Left lung (tissue), 4 donors: ENCODE measurements at regions not wholly inside any gene's neighbourhood (a gene's known extent, or its start where the extent isn't known, plus 50 kb on each side); places are given as distances from the start of the nearest gene placed in this dataset.

ENCODE experiments used
- ATAC-seq: fragments of 200-7000 bp; cut with Tn5 transposase; one replicate; pipeline ENCODE4 v1.9.1; 2020; ENCODE audit warnings: moderate library complexity
- DNase-seq, 4 donors: peaks; one replicate each; pipeline ENCODE4 v3.0.0-alpha.2; 2013 to 2020
- H3K27ac ChIP-seq, 2 donors: fragments of 200-600 bp; sonication (generic) in 1 of 2; one replicate each; pipeline versions ENCODE4 v1.5.0 to v1.8.0; 2020 to 2021
- H3K27me3 ChIP-seq, 2 donors: fragments of 200-600 bp; sonication (generic) in 1 of 2; one replicate each; pipeline versions ENCODE4 v1.5.0 to v1.8.0; 2020 to 2021
- H3K36me3 ChIP-seq, 2 donors: fragments of 200-600 bp; sonication (generic) in 1 of 2; one replicate each; pipeline versions ENCODE4 v1.5.0 to v1.8.0; 2020 to 2021
- H3K4me1 ChIP-seq, 2 donors: fragments of 200-600 bp; one replicate each; pipeline ENCODE4 v1.8.0; 2021
- H3K4me3 ChIP-seq, 2 donors: fragments of 200-600 bp; sonication (generic) in 1 of 2; one replicate each; pipeline versions ENCODE4 v1.5.0 to v1.8.0; 2020 to 2021; ENCODE audit warnings: mild to moderate bottlenecking in 1 of 2
- H3K9me3 ChIP-seq, 2 donors: fragments of 200-600 bp; sonication (generic) in 1 of 2; one replicate each; pipeline versions ENCODE4 v1.5.0 to v1.8.0; 2020 to 2021
- intact Hi-C, 2 donors: fragments of 100-400 bp; cut with DNase I; formaldehyde crosslinking; loops; one replicate each; pipeline versions ENCODE4 v1.11.2 to v1.14.2; 2022
- TF ChIP-seq, protein P1 (sequence below), 2 donors: fragments of 200-600 bp; sonication (generic) in 1 of 2; IDR thresholded peaks; one replicate each; pipeline versions ENCODE4 v1.5.0 to v1.8.0; 2021; ENCODE audit warnings: antibody characterized with exemption in 2 of 2
- donor health status: DM: no; HTN: yes; CAD: no.
- donor health status: DM: no; HTN: no; CAD: no.

DNA sequence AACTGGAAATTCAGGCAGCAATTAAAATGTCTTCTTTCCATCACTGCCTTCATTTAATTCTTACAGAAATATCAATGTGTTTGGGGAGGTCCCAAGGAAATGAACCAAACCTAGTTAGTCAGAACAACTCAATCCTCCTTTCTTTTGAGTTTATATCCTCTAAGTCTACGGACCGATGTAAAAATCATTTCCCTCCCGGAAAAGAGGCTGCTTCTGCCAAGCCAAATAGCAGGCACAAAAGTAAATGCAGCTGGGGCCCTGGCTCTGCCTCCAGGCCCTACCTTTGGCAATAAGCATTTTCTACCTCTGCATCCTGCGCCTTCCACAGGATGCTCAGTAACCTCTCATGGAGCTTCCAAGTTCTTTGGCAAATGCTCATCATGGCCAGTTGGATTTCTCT lies 122.5 kb upstream of the COL8A1 start:
- no peaks in the 10 kb centered on the region for H3K27me3 ChIP-seq
- DNase-seq (no peak), ATAC-seq (no peak)
- TF ChIP-seq, protein P1, sequence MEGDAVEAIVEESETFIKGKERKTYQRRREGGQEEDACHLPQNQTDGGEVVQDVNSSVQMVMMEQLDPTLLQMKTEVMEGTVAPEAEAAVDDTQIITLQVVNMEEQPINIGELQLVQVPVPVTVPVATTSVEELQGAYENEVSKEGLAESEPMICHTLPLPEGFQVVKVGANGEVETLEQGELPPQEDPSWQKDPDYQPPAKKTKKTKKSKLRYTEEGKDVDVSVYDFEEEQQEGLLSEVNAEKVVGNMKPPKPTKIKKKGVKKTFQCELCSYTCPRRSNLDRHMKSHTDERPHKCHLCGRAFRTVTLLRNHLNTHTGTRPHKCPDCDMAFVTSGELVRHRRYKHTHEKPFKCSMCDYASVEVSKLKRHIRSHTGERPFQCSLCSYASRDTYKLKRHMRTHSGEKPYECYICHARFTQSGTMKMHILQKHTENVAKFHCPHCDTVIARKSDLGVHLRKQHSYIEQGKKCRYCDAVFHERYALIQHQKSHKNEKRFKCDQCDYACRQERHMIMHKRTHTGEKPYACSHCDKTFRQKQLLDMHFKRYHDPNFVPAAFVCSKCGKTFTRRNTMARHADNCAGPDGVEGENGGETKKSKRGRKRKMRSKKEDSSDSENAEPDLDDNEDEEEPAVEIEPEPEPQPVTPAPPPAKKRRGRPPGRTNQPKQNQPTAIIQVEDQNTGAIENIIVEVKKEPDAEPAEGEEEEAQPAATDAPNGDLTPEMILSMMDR (IDR thresholded peaks at IDR 0.05): no peak
- H3K36me3 ChIP-seq: no peaks in the 10 kb centered on the region
- no peak overlapping the region for H3K27ac ChIP-seq
- H3K9me3 ChIP-seq: no peaks in the 10 kb centered on the region
- H3K4me1 ChIP-seq: no peaks in the 10 kb centered on the region
- H3K4me3 ChIP-seq: no peak overlapping the region
- intact Hi-C loops: no loop called here

DNA sequence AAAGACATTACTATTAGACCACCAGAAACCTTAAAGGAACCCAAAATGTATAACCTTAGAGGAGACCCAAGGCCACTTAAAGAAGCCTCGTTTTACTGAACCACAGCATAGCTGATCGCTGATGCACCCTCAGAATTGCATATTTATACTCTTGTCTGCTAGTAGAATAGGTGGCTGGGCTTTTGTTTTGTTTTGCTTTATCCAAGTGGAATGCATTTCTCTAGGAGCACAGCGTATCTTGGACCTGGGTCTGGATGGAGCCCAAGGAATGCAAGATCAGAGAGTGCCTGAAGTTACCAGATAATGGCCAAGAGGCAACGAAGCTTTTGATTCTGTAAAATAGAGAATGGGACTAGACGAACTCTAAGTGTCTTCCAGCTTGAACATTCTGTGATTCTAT lies 129.2 kb upstream of the COL8A1 start:
- intact Hi-C loops: no loop called here
- no peak for ATAC-seq
- TF ChIP-seq, protein P1 (IDR thresholded peaks at IDR 0.05): no peak

DNA sequence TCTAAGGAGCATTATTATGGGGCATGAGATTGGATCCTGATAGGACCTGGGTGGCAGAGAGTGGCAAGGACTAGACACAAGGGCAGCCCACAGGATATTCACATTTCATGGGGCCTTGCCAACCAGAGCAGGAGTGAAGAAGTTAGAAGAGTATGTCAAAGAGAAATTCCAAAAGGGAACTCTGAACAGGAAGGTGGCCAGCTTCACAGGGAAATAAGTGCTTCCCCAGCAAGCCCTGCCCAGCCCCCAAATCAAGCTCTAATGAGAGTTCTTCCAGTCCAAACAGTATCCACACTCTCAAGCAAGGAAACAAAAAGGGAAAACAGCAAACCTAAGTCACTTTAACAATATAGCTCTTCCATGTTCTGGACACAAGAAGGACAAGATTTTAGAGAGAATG lies 130.2 kb upstream of the COL8A1 start:
- TF ChIP-seq, protein P1 (IDR thresholded peaks at IDR 0.05): no peak
- Histone ChIP-seq H3K9me3 (no peaks in the 10 kb centered on the region), H3K27ac (no peak overlapping the region), H3K36me3 (no peaks in the 10 kb centered on the region), H3K4me1 (peaks cover 10 to 11% of the 10 kb centered on the region in 2 donors), H3K4me3 (no peak overlapping the region), H3K27me3 (no peaks in the 10 kb centered on the region)
- intact Hi-C loops: no loop called here
- DNase-seq (no peak), ATAC-seq (no peak)

More for the DNA sequence above, 129.2 kb upstream of the COL8A1 start:
- Histone ChIP-seq H3K27me3 (no peaks in the 10 kb centered on the region), H3K9me3 (no peaks in the 10 kb centered on the region), H3K27ac (no peak overlapping the region), H3K4me1 (peaks cover 0 to 6% of the 10 kb centered on the region in 2 donors), H3K36me3 (no peaks in the 10 kb centered on the region), H3K4me3 (no peak overlapping the region)
- no peak for DNase-seq

DNA sequence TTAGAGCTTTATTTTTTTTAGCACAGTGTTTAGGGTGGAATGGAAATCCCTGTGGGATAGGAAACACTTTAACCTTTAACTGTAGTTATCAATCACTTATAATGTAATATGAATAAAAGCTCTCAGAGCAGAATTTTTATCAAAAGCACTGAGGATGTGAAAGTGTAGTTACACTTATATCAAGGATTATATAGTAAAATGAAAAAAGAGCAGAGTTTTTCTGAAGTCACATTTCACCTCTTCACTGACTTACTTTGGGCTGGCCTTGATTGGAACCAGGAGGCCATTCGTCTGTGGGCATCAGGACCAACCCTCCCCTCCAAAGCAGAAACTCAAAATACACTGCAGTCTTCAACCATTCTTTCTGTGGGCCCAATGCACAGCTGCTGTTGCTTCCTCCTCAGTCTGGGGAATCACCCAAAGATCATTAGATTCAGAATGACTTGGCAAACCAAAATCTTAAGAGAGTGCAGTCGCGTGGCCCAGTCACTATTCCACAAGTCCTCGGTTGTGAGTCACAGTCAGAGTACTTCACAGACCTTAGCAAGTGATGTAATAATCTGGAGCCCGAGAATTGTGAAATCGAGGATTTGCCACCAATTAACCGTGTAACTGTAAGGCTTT lies 132.6 kb upstream of the COL8A1 start:
- Histone ChIP-seq H3K27ac (peak overlapping the region; percentile 1 to 42), H3K4me1 (peaks cover 12 to 16% of the 10 kb centered on the region in 2 donors), H3K9me3 (no peaks in the 10 kb centered on the region), H3K36me3 (no peaks in the 10 kb centered on the region), H3K4me3 (no peak overlapping the region), H3K27me3 (no peaks in the 10 kb centered on the region)
- intact Hi-C loops: no loop called here
- DNase-seq (peak in 1 of 4 donors; percentile 56), ATAC-seq (peak; percentile 85)
- TF ChIP-seq, protein P1 (IDR thresholded peaks at IDR 0.05): no peak

DNA sequence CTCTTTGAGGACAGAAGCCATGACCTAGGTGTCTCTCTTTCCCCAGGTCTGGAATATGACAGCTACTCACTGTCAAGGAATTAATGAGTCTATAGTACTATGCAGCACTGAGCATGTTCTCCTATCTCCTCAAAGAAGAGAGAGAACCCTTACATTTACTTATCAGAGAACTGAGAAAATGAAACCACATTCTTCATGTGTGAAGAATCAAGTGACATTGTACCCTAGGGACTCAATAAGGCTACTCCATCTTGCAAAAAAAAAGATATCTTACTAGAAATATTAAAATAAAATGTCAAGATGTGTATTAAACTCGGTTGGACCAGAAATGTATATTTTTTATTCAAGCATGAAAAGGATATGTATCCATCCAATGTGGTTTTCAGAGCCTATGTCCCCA lies 133.2 kb upstream of the COL8A1 start:
- Histone ChIP-seq H3K9me3 (no peaks in the 10 kb centered on the region), H3K4me1 (peaks cover 12 to 16% of the 10 kb centered on the region in 2 donors), H3K36me3 (no peaks in the 10 kb centered on the region), H3K27ac (peak overlapping the region; percentile 1 to 42), H3K4me3 (no peak overlapping the region), H3K27me3 (no peaks in the 10 kb centered on the region)
- TF ChIP-seq, protein P1 (IDR thresholded peaks at IDR 0.05): no peak
- ATAC-seq: no peak
- intact Hi-C loops: no loop called here
- no peak for DNase-seq
